ENCODE measurements at regions not wholly inside any gene's neighbourhood (a gene's known extent, or its start where the extent isn't known, plus 50 kb on each side); places are given as distances from the start of the nearest gene placed in this dataset.

DNA sequence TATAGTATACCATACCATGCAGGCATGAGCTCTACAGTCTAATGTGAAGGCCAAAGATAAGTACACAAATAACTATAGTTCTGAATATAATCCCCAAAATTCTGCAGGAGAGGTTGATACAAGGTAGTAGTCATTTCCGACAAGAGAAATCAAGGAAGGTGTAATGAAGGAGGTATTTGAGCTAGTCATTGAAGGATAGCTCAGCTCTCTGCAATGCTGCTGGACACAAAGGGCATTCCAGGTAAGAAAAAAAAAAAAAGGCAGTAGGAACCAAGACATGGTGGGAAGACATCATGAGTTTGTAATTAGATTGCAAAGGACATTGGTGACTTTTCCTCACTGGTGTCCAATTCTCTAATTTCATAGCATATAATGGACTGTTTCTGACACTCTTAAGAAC, 285.3 kb downstream of the AHR start:
- TF ChIP-seq EZH2 (IDR thresholded peaks at IDR 0.05; ENCODE audit: low read depth) = no peak
- TF ChIP-seq, protein P1, sequence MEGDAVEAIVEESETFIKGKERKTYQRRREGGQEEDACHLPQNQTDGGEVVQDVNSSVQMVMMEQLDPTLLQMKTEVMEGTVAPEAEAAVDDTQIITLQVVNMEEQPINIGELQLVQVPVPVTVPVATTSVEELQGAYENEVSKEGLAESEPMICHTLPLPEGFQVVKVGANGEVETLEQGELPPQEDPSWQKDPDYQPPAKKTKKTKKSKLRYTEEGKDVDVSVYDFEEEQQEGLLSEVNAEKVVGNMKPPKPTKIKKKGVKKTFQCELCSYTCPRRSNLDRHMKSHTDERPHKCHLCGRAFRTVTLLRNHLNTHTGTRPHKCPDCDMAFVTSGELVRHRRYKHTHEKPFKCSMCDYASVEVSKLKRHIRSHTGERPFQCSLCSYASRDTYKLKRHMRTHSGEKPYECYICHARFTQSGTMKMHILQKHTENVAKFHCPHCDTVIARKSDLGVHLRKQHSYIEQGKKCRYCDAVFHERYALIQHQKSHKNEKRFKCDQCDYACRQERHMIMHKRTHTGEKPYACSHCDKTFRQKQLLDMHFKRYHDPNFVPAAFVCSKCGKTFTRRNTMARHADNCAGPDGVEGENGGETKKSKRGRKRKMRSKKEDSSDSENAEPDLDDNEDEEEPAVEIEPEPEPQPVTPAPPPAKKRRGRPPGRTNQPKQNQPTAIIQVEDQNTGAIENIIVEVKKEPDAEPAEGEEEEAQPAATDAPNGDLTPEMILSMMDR (conservative IDR thresholded peaks at IDR 0.05) = no peak

All from PC-9 (cell line).